Smooth muscle cell (in vitro differentiated cells): ENCODE measurements at regions not wholly inside any gene's neighbourhood (a gene's known extent, or its start where the extent isn't known, plus 50 kb on each side); places are given as distances from the start of the nearest gene placed in this dataset.
"Not testable (repeated sequence)": the region's sequence is repeated elsewhere in the genome, so short reads cannot be mapped to it uniquely, and the experiment has no call there.

ENCODE experiments used
- DNase-seq: peaks from one replicate; lab custom pipeline; 2025; ENCODE audit not compliant: unreplicated experiment; lab: John Stamatoyannopoulos, UW
- H2AFZ ChIP-seq: fragments of 200-600 bp; sonication (generic); 2 replicates; pipeline ENCODE4 v1.6.0; 2016; ENCODE audit warnings: antibody characterized with exemption, low read depth, mild to moderate bottlenecking
- H3F3A ChIP-seq: fragments of 200-600 bp; sonication (generic); 2 replicates; pipeline ENCODE4 v1.6.0; 2017; ENCODE audit warnings: antibody characterized with exemption, low read depth
- H3K27ac ChIP-seq: fragments of 200-600 bp; sonication (generic); 2 replicates; pipeline ENCODE4 v1.5.1; 2016; ENCODE audit warnings: low read depth, mild to moderate bottlenecking
- H3K27me3 ChIP-seq: fragments of 200-600 bp; sonication (generic); 2 replicates; pipeline ENCODE4 v1.6.1; 2016; ENCODE audit warnings: low read depth, mild to moderate bottlenecking
- H3K36me3 ChIP-seq: fragments of 200-600 bp; sonication (generic); 2 replicates; pipeline ENCODE4 v1.5.1; 2016; ENCODE audit warnings: low read depth
- H3K4me1 ChIP-seq: fragments of 200-600 bp; sonication (generic); 2 replicates; pipeline ENCODE4 v1.5.1; 2016; ENCODE audit warnings: low read depth
- H3K4me2 ChIP-seq: fragments of 200-600 bp; sonication (generic); 2 replicates; pipeline ENCODE4 v1.6.0; 2016; ENCODE audit warnings: mild to moderate bottlenecking
- H3K4me3 ChIP-seq: fragments of 200-600 bp; sonication (generic); 2 replicates; pipeline ENCODE4 v1.5.1; 2016; ENCODE audit warnings: mild to moderate bottlenecking
- H3K79me2 ChIP-seq: fragments of 200-600 bp; sonication (generic); 2 replicates; pipeline ENCODE4 v1.6.0; 2016; ENCODE audit warnings: low read depth, mild to moderate bottlenecking
- H3K9ac ChIP-seq: fragments of 200-600 bp; sonication (generic); 2 replicates; pipeline ENCODE4 v1.6.0; 2016; ENCODE audit warnings: low read depth
- H3K9me3 ChIP-seq: fragments of 200-600 bp; sonication (generic); replicated peaks from 2 replicates; pipeline ENCODE4 v1.5.1; 2016; ENCODE audit warnings: low read depth
- H4K20me1 ChIP-seq: fragments of 200-600 bp; sonication (generic); 2 replicates; pipeline ENCODE4 v1.6.0; 2016; ENCODE audit warnings: low read depth
- CTCF ChIP-seq: fragments of 200-600 bp; sonication (generic); IDR thresholded peaks from 2 replicates; pipeline ENCODE4 v1.5.1; 2017; ENCODE audit warnings: borderline replicate concordance, mild to moderate bottlenecking, antibody characterized with exemption; ENCODE audit not compliant: insufficient read depth, poor library complexity, severe bottlenecking
- WGBS: methylation state at CpG from one replicate; pipeline ENCODE4 v1.1.7; 2016; ENCODE audit warnings: low lambda C conversion rate; 5-methylcytosine and 5-hydroxymethylcytosine counted together

GRCh38 chr6:19578481-19578880 is 258.7 kb upstream of the ID4 start:
- Histone ChIP-seq H3F3A (no peaks in the 10 kb centered on the region), H3K9ac (no peak overlapping the region), H4K20me1 (no peaks in the 10 kb centered on the region), H3K36me3 (no peaks in the 10 kb centered on the region), H3K4me1 (no peaks in the 10 kb centered on the region), H3K9me3 (peaks cover 4% of the 10 kb centered on the region), H3K27ac (no peak overlapping the region), H3K4me2 (no peak overlapping the region), H2AFZ (no peak overlapping the region), H3K4me3 (no peak overlapping the region), H3K79me2 (no peaks in the 10 kb centered on the region), H3K27me3 (no peaks in the 10 kb centered on the region)
- no peak for DNase-seq
- 92% methylated on average over 4 of the region's 4 CpGs for WGBS
- no peak for TF ChIP-seq CTCF

- H3K79me2 ChIP-seq, H3K27me3 ChIP-seq: not testable (repeated sequence)
- 94% methylated on average over 4 of the region's 4 CpGs for WGBS
Measured at GRCh38 chr6:19584207-19584606, 253.0 kb upstream of the ID4 start.

GRCh38 chr6:19587238-19587942 is 249.8 kb upstream of the ID4 start:
- Histone ChIP-seq H3K36me3 (no peaks in the 10 kb centered on the region), H3K4me3 (no peak overlapping the region), H3F3A (no peaks in the 10 kb centered on the region), H3K27me3 (no peaks in the 10 kb centered on the region), H3K79me2 (no peaks in the 10 kb centered on the region), H3K4me2 (no peak overlapping the region), H3K27ac (no peak overlapping the region), H4K20me1 (no peaks in the 10 kb centered on the region), H2AFZ (no peak overlapping the region), H3K9ac (no peak overlapping the region), H3K4me1 (no peaks in the 10 kb centered on the region), H3K9me3 (no peaks in the 10 kb centered on the region)
- 89% methylated on average over 4 of the region's 4 CpGs for WGBS
- no peak for DNase-seq
- TF ChIP-seq CTCF: no peak

More at GRCh38 chr6:19584207-19584606, 253.0 kb upstream of the ID4 start:
- not testable (repeated sequence) for H3K27ac ChIP-seq, H2AFZ ChIP-seq, H3F3A ChIP-seq, H3K4me3 ChIP-seq, H3K9me3 ChIP-seq, H3K36me3 ChIP-seq, H3K9ac ChIP-seq, DNase-seq, H4K20me1 ChIP-seq, H3K4me1 ChIP-seq, H3K4me2 ChIP-seq

GRCh38 chr6:19590501-19591131 is 246.6 kb upstream of the ID4 start:
- Histone ChIP-seq H3K4me2 (no peak overlapping the region), H3F3A (no peaks in the 10 kb centered on the region), H3K4me3 (no peak overlapping the region), H3K9me3 (no peaks in the 10 kb centered on the region), H3K36me3 (no peaks in the 10 kb centered on the region), H4K20me1 (no peaks in the 10 kb centered on the region), H3K27me3 (no peaks in the 10 kb centered on the region), H3K9ac (no peak overlapping the region), H3K79me2 (no peaks in the 10 kb centered on the region), H2AFZ (no peak overlapping the region), H3K27ac (no peak overlapping the region), H3K4me1 (no peaks in the 10 kb centered on the region)
- no peak for TF ChIP-seq CTCF
- WGBS: 84% methylated on average over 5 of the region's 5 CpGs
- no peak for DNase-seq
